ENCODE measurements at regions not wholly inside any gene's neighbourhood (a gene's known extent, or its start where the extent isn't known, plus 50 kb on each side); places are given as distances from the start of the nearest gene placed in this dataset.

GRCh38 chr1:30106125-30106524 lies 617.3 kb downstream of the MATN1 start:
- peak in 1 of 5 experiments; percentile 40 for TF ChIP-seq CTCF (IDR thresholded peaks at IDR 0.05 in 4 of 5, conservative IDR thresholded peaks at IDR 0.05 in 1 of 5)
- no peak for TF ChIP-seq POLR2A (IDR thresholded peaks at IDR 0.05)

Measured in gastrocnemius medialis (tissue), 4 donors.